HG02571 (cell line): ENCODE measurements at regions not wholly inside any gene's neighbourhood (a gene's known extent, or its start where the extent isn't known, plus 50 kb on each side); places are given as distances from the start of the nearest gene placed in this dataset.
A peak's percentile ranks its signal among the peaks of the same experiment; 100 is the strongest.

Experiments
- ATAC-seq: cut with Tn5 transposase; IDR thresholded peaks from one replicate; pipeline ENCODE4 v1.9.1; 2021; ENCODE audit warnings: mild to moderate bottlenecking, moderate library complexity; ENCODE audit not compliant: unreplicated experiment

DNA sequence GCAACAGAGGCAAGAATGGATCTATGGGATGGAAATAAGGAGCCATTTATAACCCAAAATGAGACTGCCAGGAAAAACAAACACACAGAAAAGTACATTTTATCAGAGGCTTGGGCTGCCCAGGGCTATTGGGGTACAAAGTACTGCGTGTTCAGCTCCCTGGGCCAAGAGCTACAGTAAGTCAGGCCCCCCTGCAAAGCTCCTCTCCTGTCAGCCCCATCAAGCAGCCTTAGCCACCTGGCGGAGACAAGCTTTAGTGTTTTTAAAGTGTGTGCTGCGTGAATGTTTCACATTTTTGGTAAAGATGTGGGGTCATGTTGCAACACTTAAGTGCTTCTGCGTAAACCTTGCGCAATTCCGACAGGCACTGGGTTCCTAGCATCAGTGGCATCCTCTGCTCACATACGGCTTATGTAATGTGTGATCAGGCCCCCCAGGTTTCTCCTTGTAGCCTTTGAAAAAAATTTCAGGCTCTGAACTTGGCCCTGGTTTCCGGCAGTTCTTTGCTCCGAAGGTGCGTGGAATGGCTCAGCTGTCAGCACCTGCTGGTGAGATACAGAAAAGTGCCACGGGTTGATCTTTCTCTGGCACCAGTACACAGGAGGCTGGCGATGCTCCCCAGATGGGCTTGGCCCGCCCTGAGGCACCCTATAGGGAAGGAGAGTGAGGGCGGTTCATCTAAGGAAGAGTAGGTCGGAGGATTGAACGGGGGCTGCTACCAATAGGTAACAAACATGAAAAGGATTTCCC lies 198.7 kb upstream of the EEA1 start:
- ATAC-seq: no peak

- ATAC-seq: no peak
These were observed 199.2 kb upstream of the EEA1 start for GRCh38 chr12:93128332-93128707.

- no peak for ATAC-seq
These were observed 201.4 kb upstream of the EEA1 start for GRCh38 chr12:93130366-93131054.

DNA sequence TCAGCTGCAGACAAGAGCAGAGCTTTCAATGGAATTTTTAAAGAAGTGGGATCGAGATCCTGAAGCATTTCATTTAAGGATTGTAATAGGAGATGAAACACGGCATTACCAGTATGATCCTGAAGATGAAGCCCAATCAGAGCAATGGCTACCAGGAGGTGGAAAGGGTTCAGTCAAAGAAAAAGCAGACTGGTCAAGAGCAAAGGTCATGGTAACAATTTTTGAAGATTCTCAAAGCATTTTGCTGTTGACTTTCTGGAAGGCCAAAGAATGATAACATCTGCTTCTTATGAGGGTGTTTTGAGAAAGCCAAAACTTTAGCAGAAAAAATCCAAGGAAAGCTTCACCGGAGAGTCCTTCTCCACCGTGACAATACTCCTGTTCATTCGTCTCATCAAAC lies 204.3 kb upstream of the EEA1 start:
- ATAC-seq: no peak

GRCh38 chr12:93134175-93134890 lies 205.2 kb upstream of the EEA1 start:
- ATAC-seq: no peak

DNA sequence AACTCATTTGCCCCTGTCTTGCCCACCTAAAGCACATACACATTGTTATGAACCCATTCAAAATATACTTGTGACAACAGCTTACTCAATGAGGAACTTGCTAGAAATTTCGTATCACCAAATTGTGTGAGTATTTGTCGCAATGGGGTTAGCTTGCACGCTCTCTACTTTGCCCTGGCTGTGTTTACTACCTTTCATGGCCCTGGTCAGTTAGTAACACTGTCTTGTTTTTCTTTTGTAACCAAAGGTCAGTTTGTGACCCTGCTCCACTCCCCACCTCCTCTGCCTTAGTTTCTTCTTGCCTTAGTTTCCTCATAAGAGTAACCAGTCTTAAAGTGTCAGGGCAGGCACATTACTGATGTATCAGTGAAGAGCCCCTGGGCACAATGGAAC lies 205.8 kb upstream of the EEA1 start:
- ATAC-seq: no peak

- no peak for ATAC-seq
These were observed 206.5 kb upstream of the EEA1 start for GRCh38 chr12:93135286-93136239.

GRCh38 chr12:93136253-93137055 lies 207.4 kb upstream of the EEA1 start:
- no peak for ATAC-seq

- ATAC-seq: peak; percentile 51
These were observed 208.8 kb upstream of the EEA1 start for GRCh38 chr12:93137656-93138612.

DNA sequence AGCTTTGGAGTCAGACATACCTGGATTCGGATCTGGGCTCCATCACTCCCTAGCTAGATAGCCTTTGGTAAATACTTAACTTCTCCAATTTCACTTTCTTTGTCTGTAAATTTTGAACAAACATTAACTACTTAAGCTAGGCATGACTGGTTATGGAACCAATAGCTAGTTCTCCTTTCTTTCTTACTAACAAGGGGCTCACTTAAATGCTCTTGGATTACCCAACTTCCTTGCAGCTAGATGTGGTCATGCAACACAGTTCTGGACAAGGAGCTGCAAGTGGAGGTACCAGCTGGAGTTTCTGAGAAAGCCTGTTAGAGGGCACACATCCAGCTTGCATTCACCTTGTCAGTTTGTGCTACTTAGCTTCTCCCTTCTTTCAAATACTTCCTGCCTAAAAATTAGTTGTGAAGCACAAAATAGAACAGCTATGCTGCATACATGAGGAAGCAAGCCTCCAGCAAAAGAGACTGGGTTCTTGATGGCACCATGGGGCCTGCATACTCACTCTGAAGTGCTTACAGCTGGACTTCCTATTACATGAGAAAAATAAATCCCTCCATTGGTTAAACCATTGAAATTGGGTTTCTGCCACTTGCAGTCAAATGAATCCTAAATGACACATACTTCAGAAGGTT lies 210.1 kb upstream of the EEA1 start:
- ATAC-seq: no peak

DNA sequence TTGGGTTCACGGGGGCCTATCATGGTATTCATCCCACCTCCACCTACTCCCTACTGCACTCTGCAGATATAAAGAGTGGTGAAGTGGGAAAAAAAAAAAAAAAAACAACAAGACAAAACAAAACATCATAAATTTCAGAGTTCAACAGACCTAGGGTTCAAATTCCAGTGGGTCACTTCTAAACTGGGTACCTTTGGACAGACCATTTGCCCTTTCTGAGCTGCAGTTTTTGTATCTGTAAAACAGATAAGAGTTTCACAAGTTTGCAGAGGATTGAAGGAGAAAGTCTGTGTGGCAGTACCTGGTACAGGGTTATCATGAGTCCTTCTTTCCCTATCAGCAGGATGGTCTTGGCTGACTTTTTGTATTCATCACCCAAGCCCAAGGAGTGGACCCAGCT lies 211.2 kb upstream of the EEA1 start:
- ATAC-seq: no peak

DNA sequence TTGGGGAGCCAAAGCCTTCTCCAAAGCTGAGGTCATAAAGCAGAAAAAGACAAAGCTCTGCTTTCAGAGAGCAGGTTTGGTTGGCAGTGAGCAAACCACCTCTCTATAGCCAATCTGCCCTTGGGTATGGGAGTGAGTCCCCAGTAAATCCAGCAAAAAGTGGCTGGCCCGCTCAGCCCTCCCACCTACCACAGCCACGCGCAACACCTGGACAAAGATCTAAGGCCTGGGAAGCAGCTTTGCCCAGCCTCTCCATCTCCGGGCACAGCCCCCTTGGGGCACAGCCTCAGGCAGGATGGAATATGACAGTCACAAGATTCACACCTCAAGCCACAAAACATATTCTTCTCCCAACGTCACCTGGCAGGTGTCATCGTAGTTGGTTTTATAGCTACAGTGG lies 211.7 kb upstream of the EEA1 start:
- ATAC-seq: no peak

DNA sequence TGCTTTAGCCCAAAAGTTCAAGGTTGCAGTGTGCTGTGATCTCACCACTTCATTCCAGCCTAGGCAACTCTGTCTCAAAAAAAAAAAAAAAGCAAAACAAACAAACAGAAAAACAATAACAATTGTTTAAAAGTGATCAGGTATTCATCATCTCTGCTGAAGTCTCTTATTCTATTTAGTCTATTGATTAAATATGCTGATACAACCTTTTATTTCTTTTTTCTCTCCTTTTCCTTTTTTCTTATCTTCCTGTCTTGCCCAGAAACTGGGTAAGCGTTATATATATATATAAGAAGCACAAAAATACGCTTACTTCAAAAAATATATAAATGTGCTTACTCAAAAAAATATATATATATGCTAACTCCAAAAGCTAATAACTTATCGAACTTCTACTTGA lies 213.8 kb upstream of the EEA1 start:
- ATAC-seq: no peak

DNA sequence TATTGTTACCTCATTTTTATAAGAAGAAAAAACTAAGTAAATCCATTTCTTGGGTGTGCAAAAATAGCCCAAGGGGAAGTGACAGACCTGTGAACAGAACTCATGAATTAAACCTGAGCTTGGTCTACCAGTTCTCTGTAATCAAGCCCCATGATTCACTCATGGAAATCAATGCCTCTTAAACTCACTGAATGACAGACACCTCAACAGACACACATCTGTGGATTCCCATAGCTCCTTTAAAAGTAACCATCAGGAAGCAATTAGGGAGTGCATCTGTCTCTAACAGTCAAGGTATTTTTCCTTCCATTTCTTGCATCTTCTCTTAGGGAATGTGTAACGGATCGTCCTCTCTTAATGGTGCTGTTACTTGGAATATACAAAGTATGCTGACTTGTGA lies 215.0 kb upstream of the EEA1 start:
- ATAC-seq: no peak

- no peak for ATAC-seq
These were observed 216.0 kb upstream of the EEA1 start for GRCh38 chr12:93145086-93145485.

DNA sequence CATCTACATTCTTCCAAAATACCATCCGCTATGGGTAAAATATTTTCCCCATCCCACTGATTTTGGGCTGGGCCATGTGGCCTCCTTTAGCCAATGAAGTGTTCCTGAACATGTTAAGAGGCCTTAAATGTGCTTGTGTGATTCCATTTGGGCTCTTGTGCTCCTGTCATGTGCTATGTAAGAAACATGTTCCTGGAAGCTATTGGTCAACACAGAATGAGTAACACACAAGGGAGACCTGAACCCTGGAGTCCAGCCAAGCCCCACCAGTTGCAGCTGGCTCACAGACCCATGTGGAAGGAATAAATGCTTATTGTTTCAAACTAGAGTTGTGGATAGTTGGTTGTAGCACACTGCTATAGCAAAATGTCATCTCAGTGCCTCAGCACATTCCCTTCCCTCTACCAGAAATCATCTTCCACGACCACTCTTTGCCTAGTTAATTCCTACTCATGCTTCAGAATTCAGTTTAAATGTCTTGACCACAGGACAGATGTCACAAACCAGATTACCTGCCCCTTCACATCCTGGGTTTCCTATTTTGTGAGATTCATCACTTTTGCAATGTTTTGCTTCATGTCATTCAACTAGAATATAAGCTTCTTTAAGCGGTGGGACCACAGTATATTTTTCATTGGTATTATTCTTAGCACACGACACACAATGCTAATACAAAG lies 217.3 kb upstream of the EEA1 start:
- ATAC-seq: no peak

- ATAC-seq: no peak
These were observed 217.9 kb upstream of the EEA1 start for GRCh38 chr12:93146970-93147369.

GRCh38 chr12:93148412-93148811 lies 219.3 kb upstream of the EEA1 start:
- ATAC-seq: no peak
